ENCODE measurements at regions not wholly inside any gene's neighbourhood (a gene's known extent, or its start where the extent isn't known, plus 50 kb on each side); places are given as distances from the start of the nearest gene placed in this dataset.

DNA sequence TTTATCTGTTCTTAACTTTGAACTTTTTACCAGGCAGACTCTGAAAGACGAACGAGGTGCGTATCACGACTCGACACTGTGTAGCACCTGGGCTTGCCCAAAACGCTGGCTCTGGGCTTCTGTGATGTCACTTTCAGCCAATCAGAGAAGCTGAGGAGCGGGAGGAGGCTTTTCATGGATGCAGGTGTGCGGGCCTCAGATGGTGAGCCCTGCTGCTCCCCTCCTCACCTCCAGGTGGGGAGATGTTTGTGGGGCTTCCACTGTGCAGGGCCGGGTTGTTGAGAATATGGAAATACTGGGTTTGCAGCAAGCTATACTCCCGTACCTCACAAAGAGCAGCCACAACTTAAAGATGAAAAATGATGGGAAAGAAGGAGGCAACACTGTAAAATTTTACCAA lies 246.3 kb downstream of the IRX2 start:
- Histone ChIP-seq H3K36me3 (no peaks in the 10 kb centered on the region), H3K4me1 (no peaks in the 10 kb centered on the region), H3K4me3 (no peak overlapping the region), H3K27ac (no peak overlapping the region), H3K27me3 (replicated peaks in 1 of 7) (no peaks in the 10 kb centered on the region), H3K9me3 (peaks cover 0 to 37% (median 7%) of the 10 kb centered on the region in 8 donors)
- TF ChIP-seq POLR2AphosphoS5 (IDR thresholded peaks at IDR 0.05), result no peak
- 69 to 81% (median 76%) methylated on average over 10 of the region's 10 CpGs for WGBS, 5 donors
- DNase-seq, result no peak
- intact Hi-C loops (cut with DNase I; ENCODE audit: low total_unique reads), result no loop called here

DNA sequence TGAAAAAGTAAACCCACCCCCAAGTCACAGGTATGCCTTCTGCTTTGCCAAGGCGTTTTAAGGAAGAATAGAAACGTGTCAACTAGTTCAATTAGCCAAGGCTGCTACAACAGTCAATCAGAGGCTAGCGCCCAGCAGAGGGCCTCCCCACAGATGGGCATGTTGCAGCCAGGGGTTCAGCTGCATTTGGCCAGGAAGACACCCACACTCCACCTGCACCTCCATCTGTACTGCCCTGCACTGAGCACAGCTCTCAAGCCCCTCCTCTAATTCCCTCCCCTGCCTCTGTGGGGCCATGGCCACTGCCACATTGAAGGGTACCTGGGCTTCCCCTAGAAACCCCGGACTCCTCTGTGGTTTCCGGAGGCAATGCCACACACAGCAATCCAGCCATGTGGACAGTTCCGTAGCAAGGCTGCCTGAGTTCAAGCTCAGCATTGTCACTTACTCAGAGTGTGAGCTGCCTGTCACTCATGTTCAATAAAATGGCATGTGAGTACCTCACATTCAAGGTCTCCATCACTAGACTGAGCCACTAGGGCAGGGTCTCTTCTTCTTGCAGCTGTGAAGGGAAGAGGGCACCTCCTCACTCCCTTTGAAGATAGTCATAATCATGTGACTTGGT lies 248.4 kb downstream of the IRX2 start:
- H3K36me3 ChIP-seq, result no peaks in the 10 kb centered on the region
- H3K27me3 ChIP-seq (replicated peaks in 1 of 7), result no peaks in the 10 kb centered on the region
- no peak for DNase-seq
- intact Hi-C loops (cut with DNase I; ENCODE audit: low total_unique reads), result no loop called here
- H3K27ac ChIP-seq, result no peak overlapping the region
- 71 to 88% (median 78%) methylated on average over 6 of the region's 6 CpGs for WGBS, 5 donors
- no peaks in the 10 kb centered on the region for H3K4me1 ChIP-seq
- TF ChIP-seq, protein P1, sequence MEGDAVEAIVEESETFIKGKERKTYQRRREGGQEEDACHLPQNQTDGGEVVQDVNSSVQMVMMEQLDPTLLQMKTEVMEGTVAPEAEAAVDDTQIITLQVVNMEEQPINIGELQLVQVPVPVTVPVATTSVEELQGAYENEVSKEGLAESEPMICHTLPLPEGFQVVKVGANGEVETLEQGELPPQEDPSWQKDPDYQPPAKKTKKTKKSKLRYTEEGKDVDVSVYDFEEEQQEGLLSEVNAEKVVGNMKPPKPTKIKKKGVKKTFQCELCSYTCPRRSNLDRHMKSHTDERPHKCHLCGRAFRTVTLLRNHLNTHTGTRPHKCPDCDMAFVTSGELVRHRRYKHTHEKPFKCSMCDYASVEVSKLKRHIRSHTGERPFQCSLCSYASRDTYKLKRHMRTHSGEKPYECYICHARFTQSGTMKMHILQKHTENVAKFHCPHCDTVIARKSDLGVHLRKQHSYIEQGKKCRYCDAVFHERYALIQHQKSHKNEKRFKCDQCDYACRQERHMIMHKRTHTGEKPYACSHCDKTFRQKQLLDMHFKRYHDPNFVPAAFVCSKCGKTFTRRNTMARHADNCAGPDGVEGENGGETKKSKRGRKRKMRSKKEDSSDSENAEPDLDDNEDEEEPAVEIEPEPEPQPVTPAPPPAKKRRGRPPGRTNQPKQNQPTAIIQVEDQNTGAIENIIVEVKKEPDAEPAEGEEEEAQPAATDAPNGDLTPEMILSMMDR (IDR thresholded peaks at IDR 0.05 in 8 of 11, conservative IDR thresholded peaks at IDR 0.05 in 3 of 11), result no peak
- peaks cover 0 to 48% (median 16%) of the 10 kb centered on the region in 8 donors for H3K9me3 ChIP-seq
- no peak overlapping the region for H3K4me3 ChIP-seq

- Histone ChIP-seq H3K27ac (no peak overlapping the region), H3K36me3 (no peaks in the 10 kb centered on the region), H3K9me3 (peaks cover 0 to 40% (median 17%) of the 10 kb centered on the region in 8 donors), H3K27me3 (replicated peaks in 1 of 7) (no peaks in the 10 kb centered on the region), H3K4me1 (no peaks in the 10 kb centered on the region), H3K4me3 (no peak overlapping the region)
- intact Hi-C loops (cut with DNase I; ENCODE audit: low total_unique reads), result no loop called here
- DNase-seq, result no peak
- TF ChIP-seq POLR2A (IDR thresholded peaks at IDR 0.05) (no peak), POLR2AphosphoS5 (IDR thresholded peaks at IDR 0.05) (no peak)
- TF ChIP-seq, protein P1 (IDR thresholded peaks at IDR 0.05 in 8 of 11, conservative IDR thresholded peaks at IDR 0.05 in 3 of 11), result no peak
These were observed 251.6 kb downstream of the IRX2 start for GRCh38 chr5:2499917-2500316.

DNA sequence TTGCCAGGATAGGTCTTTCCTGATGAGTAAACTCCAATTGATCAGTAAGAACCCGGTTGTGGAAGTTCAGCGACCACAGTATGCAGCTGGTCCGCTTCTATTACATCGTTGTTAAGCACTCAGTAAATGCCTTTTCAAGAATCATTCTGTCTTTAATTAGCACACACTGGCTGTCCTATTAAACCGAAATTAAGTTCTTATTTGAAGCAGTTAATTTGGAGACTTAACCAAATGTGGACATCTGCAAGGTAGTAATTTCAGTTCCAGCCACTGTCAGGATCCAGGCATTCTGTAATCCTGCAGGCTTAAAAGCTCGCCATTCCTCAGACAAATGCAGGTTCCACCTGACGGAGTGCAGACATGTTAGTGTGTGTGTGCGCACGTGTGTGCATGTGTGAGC lies 254.6 kb downstream of the IRX2 start:
- TF ChIP-seq, protein P1 (IDR thresholded peaks at IDR 0.05 in 8 of 11, conservative IDR thresholded peaks at IDR 0.05 in 3 of 11), result no peak
- TF ChIP-seq POLR2A (IDR thresholded peaks at IDR 0.05) (no peak), POLR2AphosphoS5 (IDR thresholded peaks at IDR 0.05) (no peak)
- Histone ChIP-seq H3K4me3 (no peak overlapping the region), H3K27me3 (replicated peaks in 1 of 7) (no peaks in the 10 kb centered on the region), H3K36me3 (no peaks in the 10 kb centered on the region), H3K4me1 (no peaks in the 10 kb centered on the region), H3K27ac (no peak overlapping the region), H3K9me3 (peaks cover 0 to 29% (median 14%) of the 10 kb centered on the region in 8 donors)
- intact Hi-C loops (cut with DNase I; ENCODE audit: low total_unique reads), result no loop called here
- 76 to 90% (median 83%) methylated on average over 9 of the region's 9 CpGs for WGBS, 5 donors
- no peak for DNase-seq

GRCh38 chr5:2496126-2496525 lies 255.4 kb downstream of the IRX2 start:
- Histone ChIP-seq H3K4me1 (no peaks in the 10 kb centered on the region), H3K4me3 (no peak overlapping the region), H3K27ac (no peak overlapping the region), H3K27me3 (replicated peaks in 1 of 7) (no peaks in the 10 kb centered on the region), H3K36me3 (no peaks in the 10 kb centered on the region), H3K9me3 (peaks cover 0 to 29% (median 14%) of the 10 kb centered on the region in 8 donors)
- WGBS, 5 donors, result 82 to 93% (median 89%) methylated on average over 9 of the region's 9 CpGs
- intact Hi-C loops (cut with DNase I; ENCODE audit: low total_unique reads), result no loop called here
- no peak for DNase-seq
- TF ChIP-seq, protein P1 (IDR thresholded peaks at IDR 0.05 in 8 of 11, conservative IDR thresholded peaks at IDR 0.05 in 3 of 11), result no peak
- no peak for TF ChIP-seq POLR2A (IDR thresholded peaks at IDR 0.05)
- TF ChIP-seq POLR2AphosphoS5 (IDR thresholded peaks at IDR 0.05), result no peak

All from spleen (tissue), 11 donors.